Central memory CD8-positive, alpha-beta T cell (primary cell): ENCODE measurements at regions not wholly inside any gene's neighbourhood (a gene's known extent, or its start where the extent isn't known, plus 50 kb on each side); places are given as distances from the start of the nearest gene placed in this dataset.

Source experiments
- ATAC-seq: fragments of 150-1000 bp; cut with Tn5 transposase; replicated peaks from 2 replicates; pipeline ENCODE4 v1.10.0; 2022; ENCODE audit warnings: mild to moderate bottlenecking, moderate FRiP score, moderate number of reproducible peaks; ENCODE audit not compliant: poor library complexity, severe bottlenecking; ENCODE audit errors: extremely low read depth
- DNase-seq, 2 donors: peaks; one replicate each; pipeline ENCODE4 v3.0.0; 2021; ENCODE audit warnings: low spot score in 2 of 2
- H3K27ac Mint-ChIP-seq: one replicate; pipeline ENCODE4 v1.8.0; 2022; ENCODE audit warnings: low read depth, mild to moderate bottlenecking, moderate library complexity, mixed read lengths
- H3K27me3 Mint-ChIP-seq: one replicate; pipeline ENCODE4 v1.8.0; 2022; ENCODE audit warnings: mixed read lengths
- H3K36me3 Mint-ChIP-seq: one replicate; pipeline ENCODE4 v1.8.0; 2022; ENCODE audit warnings: mild to moderate bottlenecking, moderate library complexity, mixed read lengths; ENCODE audit not compliant: insufficient read depth
- H3K4me1 Mint-ChIP-seq: one replicate; pipeline ENCODE4 v1.8.0; 2022; ENCODE audit warnings: mixed read lengths
- H3K4me3 Mint-ChIP-seq: one replicate; pipeline ENCODE4 v1.8.0; 2022; ENCODE audit warnings: mild to moderate bottlenecking, moderate library complexity, mixed read lengths
- H3K9me3 Mint-ChIP-seq: one replicate; pipeline ENCODE4 v1.8.0; 2022; ENCODE audit warnings: mixed read lengths

- H3K9me3 Mint-ChIP-seq: no peaks in the 10 kb centered on the region
- no peak overlapping the region for H3K4me3 Mint-ChIP-seq
- no peaks in the 10 kb centered on the region for H3K4me1 Mint-ChIP-seq
- ATAC-seq (no peak), DNase-seq (no peak)
- no peaks in the 10 kb centered on the region for H3K36me3 Mint-ChIP-seq
- no peak overlapping the region for H3K27ac Mint-ChIP-seq
- H3K27me3 Mint-ChIP-seq: peaks cover 11% of the 10 kb centered on the region
Observed at GRCh38 chr9:90032296-90033027, 427.6 kb downstream of the GADD45G start.

DNA sequence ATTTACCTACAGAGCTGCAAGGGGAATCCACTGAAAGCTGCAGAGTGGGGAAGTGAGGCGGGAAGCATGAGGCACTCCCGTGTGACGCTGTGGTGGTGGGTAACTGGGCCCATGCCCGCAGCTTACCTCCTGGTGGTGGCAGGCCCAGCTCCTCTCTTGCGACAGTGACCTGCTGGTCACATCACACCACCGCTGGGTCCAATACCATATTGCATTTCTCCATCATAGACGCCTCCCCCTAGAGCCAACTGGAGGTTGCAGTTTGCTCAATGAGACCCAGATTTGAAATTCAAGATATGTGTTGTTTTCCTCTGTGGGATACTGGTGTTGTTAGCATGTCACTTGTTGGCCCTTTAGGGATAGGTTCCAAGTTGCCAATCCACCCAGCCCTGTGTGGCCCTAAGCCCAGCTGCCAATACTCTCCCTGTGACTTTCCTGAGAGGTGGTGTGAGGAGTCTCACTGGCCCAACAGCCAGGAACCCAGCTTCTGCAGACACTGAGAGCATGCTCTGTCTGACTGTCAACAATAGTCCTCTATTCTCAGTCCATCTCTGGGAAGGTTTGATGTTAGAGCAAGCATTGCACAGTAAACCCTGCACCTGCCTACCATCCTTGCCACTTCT is 428.3 kb downstream of the GADD45G start:
- no peak overlapping the region for H3K27ac Mint-ChIP-seq
- ATAC-seq (no peak), DNase-seq (no peak)
- H3K36me3 Mint-ChIP-seq: no peaks in the 10 kb centered on the region
- no peak overlapping the region for H3K4me3 Mint-ChIP-seq
- H3K9me3 Mint-ChIP-seq: no peaks in the 10 kb centered on the region
- peaks cover 11% of the 10 kb centered on the region for H3K27me3 Mint-ChIP-seq
- no peaks in the 10 kb centered on the region for H3K4me1 Mint-ChIP-seq

DNA sequence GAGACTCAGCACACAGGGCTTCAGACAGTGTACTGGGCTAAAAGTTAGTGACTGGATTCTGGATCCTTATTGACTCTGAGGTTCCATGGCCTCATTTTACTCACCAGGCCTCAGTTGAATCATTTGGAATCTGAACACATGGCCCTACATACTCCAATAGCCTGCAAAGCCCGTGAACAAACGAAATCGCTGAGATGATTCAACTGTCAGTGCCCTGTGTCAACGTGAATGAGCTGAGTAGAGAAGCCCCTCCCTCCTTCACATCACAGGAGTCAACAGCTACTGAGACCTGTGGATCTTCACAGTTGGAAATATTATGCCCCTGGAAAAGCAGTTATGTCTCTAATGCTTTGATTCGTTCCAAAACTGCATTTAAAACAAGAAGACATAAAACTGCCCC is 429.3 kb downstream of the GADD45G start:
- DNase-seq: no peak
- Mint-ChIP-seq H3K4me1 (no peaks in the 10 kb centered on the region), H3K27me3 (peaks cover 11% of the 10 kb centered on the region), H3K36me3 (no peaks in the 10 kb centered on the region), H3K9me3 (no peaks in the 10 kb centered on the region), H3K27ac (no peak overlapping the region), H3K4me3 (no peak overlapping the region)
- ATAC-seq: no peak

- ATAC-seq: no peak
- no peak for DNase-seq
- H3K4me1 Mint-ChIP-seq: no peaks in the 10 kb centered on the region
- no peaks in the 10 kb centered on the region for H3K36me3 Mint-ChIP-seq
- H3K27ac Mint-ChIP-seq: no peak overlapping the region
- H3K27me3 Mint-ChIP-seq: peaks cover 24% of the 10 kb centered on the region
- H3K4me3 Mint-ChIP-seq: no peak overlapping the region
- H3K9me3 Mint-ChIP-seq: no peaks in the 10 kb centered on the region
Observed at GRCh38 chr9:90035471-90035870, 430.7 kb downstream of the GADD45G start.

GRCh38 chr9:90037146-90037797 is 432.5 kb downstream of the GADD45G start:
- Mint-ChIP-seq H3K27me3 (peaks cover 24% of the 10 kb centered on the region), H3K9me3 (no peaks in the 10 kb centered on the region), H3K27ac (no peak overlapping the region), H3K36me3 (no peaks in the 10 kb centered on the region), H3K4me3 (no peak overlapping the region), H3K4me1 (no peaks in the 10 kb centered on the region)
- no peak for DNase-seq
- ATAC-seq: no peak

DNA sequence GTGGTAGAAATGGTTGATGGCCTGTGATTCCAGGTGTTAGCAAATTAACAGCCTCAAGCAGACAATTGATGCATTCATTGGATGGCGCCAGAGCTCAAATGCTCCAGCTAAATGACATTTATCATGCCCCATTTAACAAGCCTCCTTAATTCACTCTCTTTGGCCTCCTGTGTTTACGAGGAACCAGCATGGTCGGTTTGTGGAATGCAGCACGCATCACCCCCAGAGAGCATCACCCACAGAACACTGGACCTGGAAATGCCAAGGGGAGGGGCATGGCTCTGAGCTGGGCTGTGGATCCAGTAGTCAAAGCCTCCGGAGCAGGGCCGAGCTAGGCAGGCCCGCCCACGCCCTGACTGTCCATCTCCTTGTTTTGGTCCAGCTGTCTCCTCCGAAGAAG is 434.0 kb downstream of the GADD45G start:
- Mint-ChIP-seq H3K4me3 (no peak overlapping the region), H3K27ac (no peak overlapping the region), H3K9me3 (no peaks in the 10 kb centered on the region), H3K4me1 (no peaks in the 10 kb centered on the region), H3K36me3 (no peaks in the 10 kb centered on the region), H3K27me3 (peaks cover 13% of the 10 kb centered on the region)
- DNase-seq (no peak), ATAC-seq (no peak)

- Mint-ChIP-seq H3K4me3 (no peak overlapping the region), H3K9me3 (peaks cover 6% of the 10 kb centered on the region), H3K36me3 (no peaks in the 10 kb centered on the region), H3K27ac (no peak overlapping the region), H3K27me3 (peaks cover 21% of the 10 kb centered on the region), H3K4me1 (no peaks in the 10 kb centered on the region)
- DNase-seq: no peak
- no peak for ATAC-seq
Observed at GRCh38 chr9:90044263-90044662, 439.5 kb downstream of the GADD45G start.

- ATAC-seq: no peak
- H3K9me3 Mint-ChIP-seq: peaks cover 6% of the 10 kb centered on the region
- DNase-seq: no peak
- H3K4me3 Mint-ChIP-seq: no peak overlapping the region
- no peaks in the 10 kb centered on the region for H3K4me1 Mint-ChIP-seq
- H3K27ac Mint-ChIP-seq: no peak overlapping the region
- H3K36me3 Mint-ChIP-seq: no peaks in the 10 kb centered on the region
- H3K27me3 Mint-ChIP-seq: peaks cover 20% of the 10 kb centered on the region
Observed at GRCh38 chr9:90044710-90045151, 439.9 kb downstream of the GADD45G start.

DNA sequence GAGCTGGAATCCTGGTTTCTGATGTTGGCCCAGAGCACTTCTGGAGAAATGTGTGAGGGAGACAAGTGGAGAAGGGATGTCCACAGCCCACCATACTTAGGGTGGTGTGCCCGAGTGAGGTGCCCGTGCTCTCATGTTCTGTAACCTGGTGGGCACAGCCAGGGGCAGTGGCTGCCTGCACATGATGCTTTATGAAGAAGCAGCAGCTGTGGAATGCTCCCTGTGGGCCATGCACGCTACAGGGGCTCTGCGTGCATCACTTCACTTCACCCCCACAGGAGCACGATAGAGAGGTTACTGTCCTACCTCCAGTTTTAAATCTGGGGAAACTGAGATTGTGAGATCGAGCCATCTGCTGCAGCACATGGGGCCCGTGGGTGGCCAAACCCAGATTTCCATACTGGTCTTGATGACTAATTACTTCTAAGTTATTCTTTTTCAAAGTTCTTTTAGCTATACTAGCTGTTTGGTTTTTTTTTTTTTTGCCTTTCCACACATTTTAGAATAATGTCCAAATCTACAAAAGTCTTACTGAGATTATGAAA is 441.6 kb downstream of the GADD45G start:
- H3K4me3 Mint-ChIP-seq: no peak overlapping the region
- ATAC-seq (no peak), DNase-seq (no peak)
- H3K27ac Mint-ChIP-seq: no peak overlapping the region
- peaks cover 24% of the 10 kb centered on the region for H3K27me3 Mint-ChIP-seq
- no peaks in the 10 kb centered on the region for H3K4me1 Mint-ChIP-seq
- H3K9me3 Mint-ChIP-seq: peaks cover 6% of the 10 kb centered on the region
- no peaks in the 10 kb centered on the region for H3K36me3 Mint-ChIP-seq

DNA sequence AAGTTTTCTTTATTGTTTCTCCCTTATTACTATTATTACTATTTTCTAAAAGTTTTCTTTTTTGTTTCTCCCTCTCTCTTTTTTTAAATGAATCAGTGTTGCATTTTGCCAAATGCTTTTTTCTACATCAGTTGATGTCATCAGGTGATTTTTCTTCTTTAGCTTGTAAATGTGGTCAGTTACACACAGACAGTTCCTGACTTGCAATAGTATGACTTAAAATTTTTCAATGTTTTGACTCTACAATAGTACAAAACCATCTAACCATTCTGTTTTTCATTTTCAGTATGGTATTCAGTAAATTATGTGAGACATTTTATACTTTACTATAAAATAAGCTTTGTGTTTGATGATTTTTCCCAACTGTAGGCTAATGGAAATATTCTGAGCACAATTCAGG is 443.0 kb downstream of the GADD45G start:
- no peak overlapping the region for H3K27ac Mint-ChIP-seq
- peaks cover 38% of the 10 kb centered on the region for H3K27me3 Mint-ChIP-seq
- H3K4me1 Mint-ChIP-seq: no peaks in the 10 kb centered on the region
- peaks cover 6% of the 10 kb centered on the region for H3K9me3 Mint-ChIP-seq
- no peak overlapping the region for H3K4me3 Mint-ChIP-seq
- no peak for DNase-seq
- H3K36me3 Mint-ChIP-seq: no peaks in the 10 kb centered on the region
- ATAC-seq: no peak

GRCh38 chr9:90052366-90052765 is 447.6 kb downstream of the GADD45G start:
- Mint-ChIP-seq H3K4me1 (no peaks in the 10 kb centered on the region), H3K27ac (no peak overlapping the region), H3K27me3 (peaks cover 77% of the 10 kb centered on the region), H3K4me3 (no peak overlapping the region), H3K9me3 (peaks cover 6% of the 10 kb centered on the region), H3K36me3 (no peaks in the 10 kb centered on the region)
- DNase-seq: no peak
- ATAC-seq: no peak

GRCh38 chr9:90053027-90053426 is 448.2 kb downstream of the GADD45G start:
- Mint-ChIP-seq H3K4me1 (no peaks in the 10 kb centered on the region), H3K36me3 (no peaks in the 10 kb centered on the region), H3K9me3 (peaks cover 6% of the 10 kb centered on the region), H3K4me3 (no peak overlapping the region), H3K27ac (no peak overlapping the region), H3K27me3 (peaks cover 77% of the 10 kb centered on the region)
- DNase-seq (no peak), ATAC-seq (no peak)

- H3K4me3 Mint-ChIP-seq: no peak overlapping the region
Observed at GRCh38 chr9:90054810-90055209, 450.0 kb downstream of the GADD45G start.

More at GRCh38 chr9:90054810-90055209, 450.0 kb downstream of the GADD45G start:
- no peak for DNase-seq
- no peak for ATAC-seq
- Mint-ChIP-seq H3K4me1 (no peaks in the 10 kb centered on the region), H3K27ac (no peak overlapping the region), H3K36me3 (no peaks in the 10 kb centered on the region), H3K9me3 (no peaks in the 10 kb centered on the region), H3K27me3 (peaks cover 76% of the 10 kb centered on the region)
